Thymus (tissue), 11 donors: ENCODE measurements at regions not wholly inside any gene's neighbourhood (a gene's known extent, or its start where the extent isn't known, plus 50 kb on each side); places are given as distances from the start of the nearest gene placed in this dataset.

ENCODE experiments used
- DNase-seq, 9 donors: peaks; one replicate each; pipeline ENCODE4 v3.0.0-alpha.2; 2013; ENCODE audit warnings: low spot score in 9 of 9, low read depth in 6 of 9, missing footprints in 1 of 9
- H3K27ac ChIP-seq, 2 donors: one replicate each; pipeline ENCODE4 v1.5.1; 2013; ENCODE audit warnings: control low read depth in 1 of 2, low read depth in 1 of 2, low read length in 1 of 2, mild to moderate bottlenecking in 1 of 2, moderate library complexity in 1 of 2
- H3K27me3 ChIP-seq, 2 donors: one replicate each; pipeline ENCODE4 v1.5.1; 2013; ENCODE audit warnings: low read length in 1 of 2; ENCODE audit not compliant: control insufficient read depth in 2 of 2, insufficient read depth in 1 of 2
- H3K36me3 ChIP-seq, 2 donors: one replicate each; pipeline ENCODE4 v1.5.1; 2013; ENCODE audit warnings: low read length in 1 of 2, mild to moderate bottlenecking in 1 of 2, moderate library complexity in 1 of 2; ENCODE audit not compliant: control insufficient read depth in 2 of 2, insufficient read depth in 2 of 2
- H3K4me1 ChIP-seq, 2 donors: one replicate each; pipeline ENCODE4 v1.5.1; 2013; ENCODE audit warnings: low read length in 2 of 2; ENCODE audit not compliant: control insufficient read depth in 2 of 2, insufficient read depth in 2 of 2
- H3K4me3 ChIP-seq, 2 donors: one replicate each; pipeline ENCODE4 v1.5.1; 2013; ENCODE audit warnings: low read length in 2 of 2, control low read depth in 1 of 2, mild to moderate bottlenecking in 1 of 2
- H3K9me3 ChIP-seq, 2 donors: one replicate each; pipeline ENCODE4 v1.5.1; 2013; ENCODE audit warnings: low read length in 1 of 2, mild to moderate bottlenecking in 1 of 2; ENCODE audit not compliant: control insufficient read depth in 2 of 2, insufficient read depth in 1 of 2
- WGBS: extraction: QIAGEN DNeasy Blood & Tissue Kit; methylation state at CpG from one replicate; pipeline ENCODE4 v1.1.7; 2013; 5-methylcytosine and 5-hydroxymethylcytosine counted together
- donor health status: healthy.

DNA sequence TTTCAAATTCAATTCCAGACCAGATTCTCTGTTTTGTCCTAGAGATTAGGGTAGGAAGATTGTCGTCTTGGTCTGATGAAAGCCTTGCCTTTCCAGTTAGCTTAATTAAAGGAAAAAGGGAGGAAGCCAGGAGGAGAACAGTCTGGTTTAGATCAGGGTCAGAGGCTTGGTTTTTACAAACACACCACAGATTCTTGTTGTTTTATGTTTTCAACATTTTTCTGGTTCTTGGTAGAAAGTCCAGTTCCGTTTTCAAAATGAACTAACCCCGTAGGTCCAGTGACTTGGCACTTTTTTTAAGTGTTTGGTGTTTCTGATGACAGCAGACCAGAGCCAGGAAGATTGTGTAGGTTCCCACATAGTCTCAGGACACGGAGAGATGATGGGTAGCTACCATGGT lies 167.1 kb upstream of the INHBA start:
- WGBS, result 20% methylated on average over 4 of the region's 4 CpGs
- Histone ChIP-seq H3K4me3 (no peak overlapping the region), H3K27ac (no peak overlapping the region)

DNA sequence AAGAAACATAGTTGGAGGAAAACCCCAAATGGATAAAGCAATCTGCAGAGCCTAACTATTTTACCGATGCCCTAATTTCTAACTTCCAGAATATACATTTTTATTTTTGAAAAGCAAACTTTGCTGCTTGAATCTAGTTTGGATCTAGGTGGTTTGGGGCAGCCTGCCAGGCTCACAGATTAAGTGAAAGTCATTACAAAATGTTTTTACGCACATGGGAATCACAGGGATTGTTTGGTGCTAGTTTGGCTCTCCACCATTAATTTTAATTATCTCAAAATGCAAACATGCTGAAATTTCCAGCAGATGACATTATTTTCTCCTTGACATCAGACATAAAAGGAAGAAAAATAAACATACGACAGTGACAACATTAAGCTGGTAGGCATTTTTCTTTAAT lies 166.7 kb upstream of the INHBA start:
- Histone ChIP-seq H3K4me3 (no peak overlapping the region), H3K9me3 (peaks cover 1 to 9% of the 10 kb centered on the region in 2 donors), H3K27me3 (no peaks in the 10 kb centered on the region), H3K4me1 (peaks cover 0 to 4% of the 10 kb centered on the region in 2 donors), H3K36me3 (no peaks in the 10 kb centered on the region), H3K27ac (no peak overlapping the region)
- 89% methylated on average over 3 of the region's 3 CpGs for WGBS
- no peak for DNase-seq

More for the DNA sequence above, 167.1 kb upstream of the INHBA start:
- no peaks in the 10 kb centered on the region for H3K36me3 ChIP-seq
- H3K27me3 ChIP-seq, result no peaks in the 10 kb centered on the region
- DNase-seq, result no peak
- peaks cover 0 to 5% of the 10 kb centered on the region in 2 donors for H3K9me3 ChIP-seq
- H3K4me1 ChIP-seq, result peaks cover 0 to 4% of the 10 kb centered on the region in 2 donors

DNA sequence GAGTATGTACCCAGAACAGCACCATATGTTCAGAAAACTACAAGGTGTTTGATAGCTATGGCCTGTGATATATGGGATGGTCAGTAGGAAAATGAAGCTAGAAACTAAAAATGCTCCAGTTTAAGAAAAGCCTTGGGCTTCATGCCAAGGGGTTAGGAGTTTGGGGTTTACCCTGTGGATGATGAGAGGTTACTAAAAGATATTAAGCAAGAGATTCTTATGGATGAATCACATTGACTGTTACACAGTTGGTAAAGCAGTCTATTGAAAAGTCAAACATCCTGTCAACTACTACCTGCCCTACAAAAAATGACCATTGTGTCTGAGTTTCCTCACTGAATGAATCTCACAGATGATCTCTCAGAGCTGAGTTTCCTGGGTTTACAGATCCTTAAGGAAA lies 166.2 kb upstream of the INHBA start:
- peaks cover 1 to 12% of the 10 kb centered on the region in 2 donors for H3K9me3 ChIP-seq
- no peaks in the 10 kb centered on the region for H3K4me1 ChIP-seq
- DNase-seq, result no peak
- no peak overlapping the region for H3K4me3 ChIP-seq
- no peak overlapping the region for H3K27ac ChIP-seq
- H3K36me3 ChIP-seq, result no peaks in the 10 kb centered on the region
- no peaks in the 10 kb centered on the region for H3K27me3 ChIP-seq

DNA sequence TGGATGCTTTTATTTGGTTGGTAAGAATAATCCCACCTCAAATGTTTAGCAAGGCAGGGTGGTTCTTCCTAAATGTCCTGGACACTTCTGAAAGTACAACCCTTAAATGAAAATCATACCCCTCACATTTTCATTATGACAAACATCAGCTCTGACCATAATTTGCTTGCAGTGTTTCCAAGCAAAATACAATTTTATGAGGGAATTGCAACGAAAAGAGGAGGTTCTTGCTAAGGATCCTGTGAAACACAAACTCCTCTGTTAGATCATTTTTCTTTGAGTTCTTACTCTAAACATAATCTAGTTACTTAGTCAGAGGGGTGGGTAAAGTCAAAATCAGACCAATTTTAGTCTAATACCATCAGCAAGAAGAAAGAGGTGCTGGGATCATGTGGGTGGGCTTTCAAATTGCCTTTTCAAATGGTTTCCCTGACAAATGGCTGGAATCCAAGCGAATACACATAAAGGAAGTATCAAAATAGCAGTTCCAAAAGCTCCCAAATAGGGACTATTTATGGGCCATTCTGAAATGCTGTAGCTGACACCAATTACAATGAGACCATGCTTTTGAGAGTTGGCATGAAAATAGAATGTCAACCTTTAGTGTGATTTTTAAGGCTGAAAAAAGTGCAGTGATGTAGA lies 164.9 kb upstream of the INHBA start:
- Histone ChIP-seq H3K27me3 (no peaks in the 10 kb centered on the region), H3K4me1 (no peaks in the 10 kb centered on the region)
- 85% methylated on average over 2 of the region's 2 CpGs for WGBS

DNA sequence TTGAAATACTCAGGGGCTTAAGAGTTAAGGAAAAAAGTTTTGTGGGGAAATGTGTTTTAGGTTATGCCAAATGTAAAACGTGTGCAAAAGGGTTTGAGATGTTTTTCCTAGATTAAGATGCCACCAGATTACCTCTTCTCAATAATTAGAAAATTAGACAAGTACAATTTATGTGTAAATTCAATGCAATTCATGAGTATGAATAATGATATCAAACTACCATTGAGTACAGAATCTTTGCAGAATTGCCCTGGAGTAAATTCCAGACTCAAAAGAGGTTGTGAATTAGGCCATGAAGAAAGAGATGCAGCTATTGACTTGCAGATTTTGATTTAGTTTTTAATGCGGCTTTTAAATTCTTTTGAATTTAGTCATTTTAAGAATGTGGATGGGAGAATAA lies 159.4 kb upstream of the INHBA start:
- H3K27me3 ChIP-seq, result no peaks in the 10 kb centered on the region
- no peak overlapping the region for H3K4me3 ChIP-seq
- peaks cover 1 to 12% of the 10 kb centered on the region in 2 donors for H3K9me3 ChIP-seq
- no peaks in the 10 kb centered on the region for H3K36me3 ChIP-seq
- WGBS, result 72% methylated on average over 2 of the region's 2 CpGs
- no peaks in the 10 kb centered on the region for H3K4me1 ChIP-seq
- no peak for DNase-seq
- no peak overlapping the region for H3K27ac ChIP-seq

More for the DNA sequence above, 164.9 kb upstream of the INHBA start:
- no peak for DNase-seq
- Histone ChIP-seq H3K4me3 (no peak overlapping the region), H3K9me3 (peaks cover 1 to 12% of the 10 kb centered on the region in 2 donors), H3K36me3 (no peaks in the 10 kb centered on the region), H3K27ac (no peak overlapping the region)

DNA sequence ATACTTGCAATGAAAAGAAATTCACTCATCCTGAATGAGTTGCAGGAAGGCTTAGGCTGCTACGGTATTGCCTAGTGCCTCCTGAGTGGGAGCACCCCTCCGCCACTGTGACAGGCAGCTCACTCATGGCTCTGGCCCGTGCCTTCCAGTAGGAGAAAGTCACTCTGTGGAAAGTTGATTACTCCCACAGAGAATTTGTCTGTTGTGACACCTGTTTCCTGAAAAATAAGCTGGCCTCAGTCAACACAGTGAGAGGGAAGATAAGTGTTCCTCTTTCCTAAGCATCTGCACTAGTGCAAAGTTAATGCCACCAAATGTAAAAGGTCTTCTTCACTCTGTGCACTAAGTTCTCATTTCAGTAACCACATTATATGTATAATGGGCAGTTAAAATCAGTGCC lies 158.8 kb upstream of the INHBA start:
- H3K36me3 ChIP-seq, result no peaks in the 10 kb centered on the region
- H3K27ac ChIP-seq, result no peak overlapping the region
- no peak overlapping the region for H3K4me3 ChIP-seq
- H3K4me1 ChIP-seq, result no peaks in the 10 kb centered on the region
- peaks cover 1 to 12% of the 10 kb centered on the region in 2 donors for H3K9me3 ChIP-seq
- no peak for DNase-seq
- H3K27me3 ChIP-seq, result no peaks in the 10 kb centered on the region
- WGBS, result 26% methylated on average over 3 of the region's 3 CpGs

DNA sequence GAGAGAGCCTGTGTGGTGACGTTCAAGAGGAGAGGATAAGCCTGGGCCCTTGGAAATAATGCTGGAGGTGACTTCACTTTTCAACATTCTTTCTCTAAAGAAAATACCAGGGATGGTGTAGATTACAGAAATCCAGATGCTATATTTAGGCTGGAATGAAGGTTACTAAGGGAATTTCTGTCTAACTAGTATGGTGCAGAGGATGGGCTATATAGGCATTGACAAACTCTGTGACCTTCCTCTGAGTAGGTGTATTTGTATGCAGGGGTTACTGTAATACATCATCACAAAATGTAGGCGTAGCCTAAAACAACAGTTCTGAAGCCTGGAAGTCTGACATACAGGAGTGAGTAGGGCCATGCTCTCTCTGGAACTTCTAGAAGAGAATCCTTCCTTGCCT lies 155.3 kb upstream of the INHBA start:
- H3K4me3 ChIP-seq, result no peak overlapping the region
- H3K4me1 ChIP-seq, result no peaks in the 10 kb centered on the region
- 92% methylated on average over 2 of the region's 2 CpGs for WGBS
- H3K9me3 ChIP-seq, result no peaks in the 10 kb centered on the region
- DNase-seq, result no peak
- H3K36me3 ChIP-seq, result no peaks in the 10 kb centered on the region
- H3K27ac ChIP-seq, result no peak overlapping the region
- H3K27me3 ChIP-seq, result no peaks in the 10 kb centered on the region

DNA sequence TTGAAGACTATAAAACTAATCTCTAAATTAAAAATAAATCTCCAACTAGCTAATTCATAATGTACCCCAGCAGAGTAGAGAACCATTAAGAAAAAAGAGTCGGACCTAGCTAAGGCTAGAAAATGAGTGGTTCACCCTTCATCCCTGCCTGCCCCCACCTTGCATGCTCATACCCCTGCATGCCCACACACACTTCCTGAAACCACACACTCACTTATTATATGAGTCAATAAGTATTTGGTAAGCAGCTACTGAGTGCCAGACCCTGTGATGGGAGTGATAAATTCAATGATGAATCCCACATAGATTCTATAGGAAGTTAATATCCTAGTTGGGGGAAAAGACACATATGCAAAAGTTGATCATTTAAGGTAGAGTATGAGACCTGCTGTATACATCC lies 152.9 kb upstream of the INHBA start:
- no peak overlapping the region for H3K27ac ChIP-seq
- H3K36me3 ChIP-seq, result no peaks in the 10 kb centered on the region
- no peaks in the 10 kb centered on the region for H3K4me1 ChIP-seq
- no peaks in the 10 kb centered on the region for H3K9me3 ChIP-seq
- DNase-seq, result no peak
- 81% methylated on average over 1 of the region's 1 CpG for WGBS
- no peak overlapping the region for H3K4me3 ChIP-seq
- H3K27me3 ChIP-seq, result no peaks in the 10 kb centered on the region

DNA sequence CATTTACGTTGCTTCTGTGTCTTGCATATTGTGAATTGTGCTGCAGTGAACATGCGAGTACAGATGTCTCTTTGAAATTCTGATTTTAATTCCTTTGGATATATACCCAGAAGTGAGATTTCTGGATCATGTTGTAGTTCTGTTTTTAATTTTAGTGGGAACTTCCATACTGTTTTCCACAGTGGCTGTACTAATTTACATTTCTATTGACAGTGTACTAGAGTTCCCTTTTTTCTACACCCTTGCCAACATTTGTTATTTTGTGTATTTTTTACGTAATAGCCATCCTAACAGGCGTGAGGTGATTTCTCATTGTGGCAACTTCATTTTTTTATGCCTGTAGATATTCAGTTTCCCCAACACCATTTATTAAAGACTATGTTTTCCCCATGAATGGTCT lies 144.7 kb upstream of the INHBA start:
- Histone ChIP-seq H3K27me3 (no peaks in the 10 kb centered on the region), H3K9me3 (no peaks in the 10 kb centered on the region), H3K36me3 (no peaks in the 10 kb centered on the region), H3K27ac (no peak overlapping the region), H3K4me1 (no peaks in the 10 kb centered on the region), H3K4me3 (no peak overlapping the region)
- 92% methylated on average over 4 of the region's 4 CpGs for WGBS
- DNase-seq, result no peak

DNA sequence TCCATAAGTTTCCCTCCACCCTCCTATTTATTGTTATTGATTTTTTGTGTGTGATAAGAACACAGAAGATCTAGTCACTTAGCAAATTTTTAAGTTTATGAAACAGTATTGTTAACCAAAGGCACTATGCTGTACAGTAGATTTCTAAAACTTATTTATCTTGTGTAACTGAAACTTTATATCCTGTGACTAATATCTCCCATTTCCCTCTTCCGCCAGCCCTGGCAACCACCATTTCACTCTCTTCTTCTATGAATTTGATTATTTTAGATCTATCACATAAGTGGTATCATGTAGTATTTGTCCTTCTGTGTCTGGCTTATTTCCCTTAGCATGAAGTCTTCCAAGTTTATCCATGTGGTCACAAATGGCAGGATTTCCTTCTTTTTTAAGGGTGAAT lies 144.3 kb upstream of the INHBA start:
- Histone ChIP-seq H3K27ac (no peak overlapping the region), H3K4me3 (no peak overlapping the region), H3K27me3 (no peaks in the 10 kb centered on the region), H3K36me3 (no peaks in the 10 kb centered on the region), H3K4me1 (no peaks in the 10 kb centered on the region), H3K9me3 (no peaks in the 10 kb centered on the region)
- WGBS, result 93% methylated on average over 1 of the region's 1 CpG
- no peak for DNase-seq
